ENCODE measurements at regions not wholly inside any gene's neighbourhood (a gene's known extent, or its start where the extent isn't known, plus 50 kb on each side); places are given as distances from the start of the nearest gene placed in this dataset.

GRCh38 chr10:32167450-32167849 is 111.2 kb upstream of the KIF5B start:
- no peak overlapping the region for H3K9ac ChIP-seq (ENCODE audit: low read depth, low read length)
- no peaks in the 10 kb centered on the region for H3K36me3 ChIP-seq (ENCODE audit: insufficient read depth, low read depth, low read length)
- H3K4me3 ChIP-seq (ENCODE audit: low read length) = no peak overlapping the region
- no peaks in the 10 kb centered on the region for H3K4me1 ChIP-seq (ENCODE audit: insufficient read depth, low read length)
- H3K27me3 ChIP-seq (ENCODE audit: insufficient read depth, low read length) = no peaks in the 10 kb centered on the region
- H3K27ac ChIP-seq (ENCODE audit: low read length) = no peak overlapping the region
- no peaks in the 10 kb centered on the region for H3K9me3 ChIP-seq (ENCODE audit: insufficient read depth, low read depth, low read length)

- H3K9ac ChIP-seq (ENCODE audit: low read depth, low read length) = no peak overlapping the region
- no peak overlapping the region for H3K27ac ChIP-seq (ENCODE audit: low read length)
- H3K36me3 ChIP-seq (ENCODE audit: insufficient read depth, low read depth, low read length) = no peaks in the 10 kb centered on the region
Observed at GRCh38 chr10:32166365-32166764, 110.1 kb upstream of the KIF5B start.

GRCh38 chr10:32163762-32164148 is 107.5 kb upstream of the KIF5B start:
- Histone ChIP-seq H3K9ac (ENCODE audit: low read depth, low read length) (no peak overlapping the region), H3K4me1 (ENCODE audit: insufficient read depth, low read length) (no peaks in the 10 kb centered on the region), H3K4me3 (ENCODE audit: low read length) (no peak overlapping the region)

More at GRCh38 chr10:32166365-32166764, 110.1 kb upstream of the KIF5B start:
- H3K4me3 ChIP-seq (ENCODE audit: low read length) = no peak overlapping the region
- H3K4me1 ChIP-seq (ENCODE audit: insufficient read depth, low read length) = no peaks in the 10 kb centered on the region
- no peaks in the 10 kb centered on the region for H3K27me3 ChIP-seq (ENCODE audit: insufficient read depth, low read length)
- H3K9me3 ChIP-seq (ENCODE audit: insufficient read depth, low read depth, low read length) = no peaks in the 10 kb centered on the region

GRCh38 chr10:32163071-32163761 is 107.0 kb upstream of the KIF5B start:
- H3K4me1 ChIP-seq (ENCODE audit: insufficient read depth, low read length) = no peaks in the 10 kb centered on the region
- H3K9ac ChIP-seq (ENCODE audit: low read depth, low read length) = no peak overlapping the region
- H3K4me3 ChIP-seq (ENCODE audit: low read length) = no peak overlapping the region
- no peaks in the 10 kb centered on the region for H3K36me3 ChIP-seq (ENCODE audit: insufficient read depth, low read depth, low read length)
- H3K9me3 ChIP-seq (ENCODE audit: insufficient read depth, low read depth, low read length) = no peaks in the 10 kb centered on the region
- H3K27me3 ChIP-seq (ENCODE audit: insufficient read depth, low read length) = no peaks in the 10 kb centered on the region
- no peak overlapping the region for H3K27ac ChIP-seq (ENCODE audit: low read length)

More at GRCh38 chr10:32163762-32164148, 107.5 kb upstream of the KIF5B start:
- Histone ChIP-seq H3K27ac (ENCODE audit: low read length) (no peak overlapping the region), H3K27me3 (ENCODE audit: insufficient read depth, low read length) (no peaks in the 10 kb centered on the region), H3K9me3 (ENCODE audit: insufficient read depth, low read depth, low read length) (no peaks in the 10 kb centered on the region), H3K36me3 (ENCODE audit: insufficient read depth, low read depth, low read length) (no peaks in the 10 kb centered on the region)

- no peaks in the 10 kb centered on the region for H3K27me3 ChIP-seq (ENCODE audit: insufficient read depth, low read length)
- no peak overlapping the region for H3K9ac ChIP-seq (ENCODE audit: low read depth, low read length)
- H3K27ac ChIP-seq (ENCODE audit: low read length) = no peak overlapping the region
- no peaks in the 10 kb centered on the region for H3K9me3 ChIP-seq (ENCODE audit: insufficient read depth, low read depth, low read length)
- no peaks in the 10 kb centered on the region for H3K36me3 ChIP-seq (ENCODE audit: insufficient read depth, low read depth, low read length)
- no peak overlapping the region for H3K4me3 ChIP-seq (ENCODE audit: low read length)
- no peaks in the 10 kb centered on the region for H3K4me1 ChIP-seq (ENCODE audit: insufficient read depth, low read length)
Observed at GRCh38 chr10:32161586-32161985, 105.4 kb upstream of the KIF5B start.

- Histone ChIP-seq H3K9ac (ENCODE audit: low read depth, low read length) (no peak overlapping the region), H3K4me3 (ENCODE audit: low read length) (no peak overlapping the region), H3K27me3 (ENCODE audit: insufficient read depth, low read length) (no peaks in the 10 kb centered on the region)
Observed at GRCh38 chr10:32160864-32161263, 104.6 kb upstream of the KIF5B start.

GRCh38 chr10:32159264-32159663 is 103.0 kb upstream of the KIF5B start:
- Histone ChIP-seq H3K4me1 (ENCODE audit: insufficient read depth, low read length) (no peaks in the 10 kb centered on the region), H3K4me3 (ENCODE audit: low read length) (no peak overlapping the region), H3K27me3 (ENCODE audit: insufficient read depth, low read length) (no peaks in the 10 kb centered on the region), H3K9me3 (ENCODE audit: insufficient read depth, low read depth, low read length) (no peaks in the 10 kb centered on the region), H3K9ac (ENCODE audit: low read depth, low read length) (no peak overlapping the region), H3K27ac (ENCODE audit: low read length) (no peak overlapping the region), H3K36me3 (ENCODE audit: insufficient read depth, low read depth, low read length) (no peaks in the 10 kb centered on the region)

More at GRCh38 chr10:32160864-32161263, 104.6 kb upstream of the KIF5B start:
- Histone ChIP-seq H3K4me1 (ENCODE audit: insufficient read depth, low read length) (no peaks in the 10 kb centered on the region), H3K9me3 (ENCODE audit: insufficient read depth, low read depth, low read length) (no peaks in the 10 kb centered on the region), H3K36me3 (ENCODE audit: insufficient read depth, low read depth, low read length) (no peaks in the 10 kb centered on the region), H3K27ac (ENCODE audit: low read length) (no peak overlapping the region)

GRCh38 chr10:32156031-32156495 is 99.8 kb upstream of the KIF5B start:
- no peak overlapping the region for H3K27ac ChIP-seq (ENCODE audit: low read length)
- no peak overlapping the region for H3K9ac ChIP-seq (ENCODE audit: low read depth, low read length)
- H3K4me3 ChIP-seq (ENCODE audit: low read length) = no peak overlapping the region
- H3K9me3 ChIP-seq (ENCODE audit: insufficient read depth, low read depth, low read length) = no peaks in the 10 kb centered on the region
- H3K4me1 ChIP-seq (ENCODE audit: insufficient read depth, low read length) = no peaks in the 10 kb centered on the region
- no peaks in the 10 kb centered on the region for H3K36me3 ChIP-seq (ENCODE audit: insufficient read depth, low read depth, low read length)
- no peaks in the 10 kb centered on the region for H3K27me3 ChIP-seq (ENCODE audit: insufficient read depth, low read length)

GRCh38 chr10:32155075-32155516 is 98.9 kb upstream of the KIF5B start:
- H3K9ac ChIP-seq (ENCODE audit: low read depth, low read length) = no peak overlapping the region
- no peak overlapping the region for H3K4me3 ChIP-seq (ENCODE audit: low read length)

GRCh38 chr10:32153931-32154330 is 97.7 kb upstream of the KIF5B start:
- no peaks in the 10 kb centered on the region for H3K27me3 ChIP-seq (ENCODE audit: insufficient read depth, low read length)
- H3K4me1 ChIP-seq (ENCODE audit: insufficient read depth, low read length) = no peaks in the 10 kb centered on the region; the same call in 1 of the 2 replicates
- H3K9me3 ChIP-seq (ENCODE audit: insufficient read depth, low read depth, low read length) = no peaks in the 10 kb centered on the region
- H3K27ac ChIP-seq (ENCODE audit: low read length) = no peak overlapping the region
- no peaks in the 10 kb centered on the region for H3K36me3 ChIP-seq (ENCODE audit: insufficient read depth, low read depth, low read length)
- H3K4me3 ChIP-seq (ENCODE audit: low read length) = no peak overlapping the region
- no peak overlapping the region for H3K9ac ChIP-seq (ENCODE audit: low read depth, low read length)

More at GRCh38 chr10:32155075-32155516, 98.9 kb upstream of the KIF5B start:
- no peak overlapping the region for H3K27ac ChIP-seq (ENCODE audit: low read length)
- no peaks in the 10 kb centered on the region for H3K27me3 ChIP-seq (ENCODE audit: insufficient read depth, low read length)
- H3K9me3 ChIP-seq (ENCODE audit: insufficient read depth, low read depth, low read length) = no peaks in the 10 kb centered on the region
- no peaks in the 10 kb centered on the region for H3K36me3 ChIP-seq (ENCODE audit: insufficient read depth, low read depth, low read length)
- no peaks in the 10 kb centered on the region; the same call in 1 of the 2 replicates for H3K4me1 ChIP-seq (ENCODE audit: insufficient read depth, low read length)

GRCh38 chr10:32153252-32153651 is 97.0 kb upstream of the KIF5B start:
- Histone ChIP-seq H3K27me3 (ENCODE audit: insufficient read depth, low read length) (no peaks in the 10 kb centered on the region), H3K4me3 (ENCODE audit: low read length) (no peak overlapping the region), H3K27ac (ENCODE audit: low read length) (no peak overlapping the region), H3K9ac (ENCODE audit: low read depth, low read length) (no peak overlapping the region), H3K4me1 (ENCODE audit: insufficient read depth, low read length) (no peaks in the 10 kb centered on the region; the same call in 1 of the 2 replicates), H3K36me3 (ENCODE audit: insufficient read depth, low read depth, low read length) (no peaks in the 10 kb centered on the region), H3K9me3 (ENCODE audit: insufficient read depth, low read depth, low read length) (no peaks in the 10 kb centered on the region)

- H3K9me3 ChIP-seq (ENCODE audit: insufficient read depth, low read depth, low read length) = no peaks in the 10 kb centered on the region
- H3K27me3 ChIP-seq (ENCODE audit: insufficient read depth, low read length) = no peaks in the 10 kb centered on the region
- H3K9ac ChIP-seq (ENCODE audit: low read depth, low read length) = no peak overlapping the region
- H3K4me3 ChIP-seq (ENCODE audit: low read length) = no peak overlapping the region
- no peaks in the 10 kb centered on the region; the same call in 1 of the 2 replicates for H3K4me1 ChIP-seq (ENCODE audit: insufficient read depth, low read length)
- H3K36me3 ChIP-seq (ENCODE audit: insufficient read depth, low read depth, low read length) = no peaks in the 10 kb centered on the region
- H3K27ac ChIP-seq (ENCODE audit: low read length) = no peak overlapping the region
Observed at GRCh38 chr10:32151871-32152270, 95.6 kb upstream of the KIF5B start.

Data from iPS-20b (cell line).